HG02884 (cell line): ENCODE measurements at regions not wholly inside any gene's neighbourhood (a gene's known extent, or its start where the extent isn't known, plus 50 kb on each side); places are given as distances from the start of the nearest gene placed in this dataset.
"Not testable (repeated sequence)": the region's sequence is repeated elsewhere in the genome, so short reads cannot be mapped to it uniquely, and the experiment has no call there.

ENCODE experiments used
- ATAC-seq: cut with Tn5 transposase; IDR thresholded peaks from one replicate; pipeline ENCODE4 v1.9.1; 2021; ENCODE audit warnings: mild to moderate bottlenecking, moderate library complexity; ENCODE audit not compliant: unreplicated experiment

- ATAC-seq: no peak
These were observed 55.1 kb downstream of the CYCS start for GRCh38 chr7:25069900-25070443.

GRCh38 chr7:25068502-25069213, 56.4 kb downstream of the CYCS start:
- no peak for ATAC-seq

- no peak for ATAC-seq
These were observed 57.1 kb downstream of the CYCS start for GRCh38 chr7:25067726-25068501.

- no peak for ATAC-seq
These were observed 58.8 kb downstream of the CYCS start for GRCh38 chr7:25066253-25066652.

GRCh38 chr7:25062380-25062779, 62.7 kb downstream of the CYCS start:
- ATAC-seq: no peak

- no peak for ATAC-seq
These were observed 64.5 kb downstream of the CYCS start for GRCh38 chr7:25060487-25061055.

GRCh38 chr7:25059576-25059975, 65.5 kb downstream of the CYCS start:
- ATAC-seq: no peak

GRCh38 chr7:25056368-25056767, 68.7 kb downstream of the CYCS start:
- no peak for ATAC-seq

GRCh38 chr7:25055520-25056220, 69.4 kb downstream of the CYCS start:
- no peak for ATAC-seq

GRCh38 chr7:25054819-25055519, 70.1 kb downstream of the CYCS start:
- ATAC-seq: no peak

GRCh38 chr7:25050223-25050622, 70.2 kb upstream of the OSBPL3 start:
- no peak for ATAC-seq

- ATAC-seq: no peak
These were observed 68.5 kb upstream of the OSBPL3 start for GRCh38 chr7:25048444-25048834.

- ATAC-seq: not testable (repeated sequence)
These were observed 67.8 kb upstream of the OSBPL3 start for GRCh38 chr7:25047571-25048443.

GRCh38 chr7:25037325-25037724, 57.3 kb upstream of the OSBPL3 start:
- ATAC-seq: no peak

- no peak for ATAC-seq
These were observed 55.3 kb upstream of the OSBPL3 start for GRCh38 chr7:25035274-25035673.

- no peak for ATAC-seq
These were observed 54.2 kb upstream of the OSBPL3 start for GRCh38 chr7:25034136-25034535.

GRCh38 chr7:25032774-25033743, 53.1 kb upstream of the OSBPL3 start:
- no peak for ATAC-seq

GRCh38 chr7:25031432-25031831, 51.5 kb upstream of the OSBPL3 start:
- peak; percentile 32 for ATAC-seq
